Muscle layer of duodenum (tissue), 2 donors: ENCODE measurements at regions not wholly inside any gene's neighbourhood (a gene's known extent, or its start where the extent isn't known, plus 50 kb on each side); places are given as distances from the start of the nearest gene placed in this dataset.

ENCODE experiments used
- H3K27ac ChIP-seq: one replicate; pipeline ENCODE4 v1.7.0; 2013; ENCODE audit warnings: mild to moderate bottlenecking, low read length
- H3K27me3 ChIP-seq: one replicate; pipeline ENCODE4 v1.7.0; 2013; ENCODE audit warnings: low read depth, mild to moderate bottlenecking, control low read depth, low read length
- H3K36me3 ChIP-seq, 2 donors: one replicate each; pipeline ENCODE4 v1.7.0; 2013; ENCODE audit warnings: low read length in 2 of 2, control low read depth in 1 of 2, mild to moderate bottlenecking in 1 of 2; ENCODE audit not compliant: insufficient read depth in 2 of 2, control insufficient read depth in 1 of 2
- H3K4me1 ChIP-seq, 2 donors: one replicate each; pipeline ENCODE4 v1.7.0; 2013; ENCODE audit warnings: low read length in 2 of 2, mild to moderate bottlenecking in 2 of 2, control low read depth in 1 of 2, moderate library complexity in 1 of 2; ENCODE audit not compliant: insufficient read depth in 2 of 2, control insufficient read depth in 1 of 2
- H3K4me3 ChIP-seq, 2 donors: one replicate each; pipeline ENCODE4 v1.7.0; 2013; ENCODE audit warnings: low read length in 2 of 2, low read depth in 1 of 2, mild to moderate bottlenecking in 1 of 2
- H3K9me3 ChIP-seq, 2 donors: one replicate each; pipeline ENCODE4 v1.7.0; 2013; ENCODE audit warnings: low read length in 2 of 2, control low read depth in 1 of 2, mild to moderate bottlenecking in 1 of 2; ENCODE audit not compliant: control insufficient read depth in 1 of 2
- donor health status: healthy.

GRCh38 chr1:244339776-244340175 lies 111.9 kb downstream of the ADSS2 start:
- no peaks in the 10 kb centered on the region for H3K27me3 ChIP-seq
- H3K4me3 ChIP-seq = no peak overlapping the region
- no peaks in the 10 kb centered on the region for H3K36me3 ChIP-seq
- H3K27ac ChIP-seq = no peak overlapping the region
- no peaks in the 10 kb centered on the region for H3K4me1 ChIP-seq
- no peaks in the 10 kb centered on the region for H3K9me3 ChIP-seq

- H3K27ac ChIP-seq = no peak overlapping the region
- H3K4me1 ChIP-seq = no peaks in the 10 kb centered on the region
- no peaks in the 10 kb centered on the region for H3K36me3 ChIP-seq
- H3K27me3 ChIP-seq = no peaks in the 10 kb centered on the region
- no peaks in the 10 kb centered on the region for H3K9me3 ChIP-seq
- H3K4me3 ChIP-seq = no peak overlapping the region
Measured at GRCh38 chr1:244340396-244340795, 111.3 kb downstream of the ADSS2 start.

GRCh38 chr1:244341455-244342450 lies 110.0 kb downstream of the ADSS2 start:
- Histone ChIP-seq H3K4me1 (no peaks in the 10 kb centered on the region), H3K4me3 (no peak overlapping the region), H3K9me3 (no peaks in the 10 kb centered on the region), H3K27me3 (no peaks in the 10 kb centered on the region), H3K27ac (no peak overlapping the region), H3K36me3 (no peaks in the 10 kb centered on the region)

GRCh38 chr1:244344001-244344400 lies 107.7 kb downstream of the ADSS2 start:
- no peaks in the 10 kb centered on the region for H3K4me1 ChIP-seq
- no peak overlapping the region for H3K4me3 ChIP-seq
- H3K27me3 ChIP-seq = no peaks in the 10 kb centered on the region
- no peak overlapping the region for H3K27ac ChIP-seq
- no peaks in the 10 kb centered on the region for H3K9me3 ChIP-seq
- H3K36me3 ChIP-seq = no peaks in the 10 kb centered on the region

- Histone ChIP-seq H3K27ac (no peak overlapping the region), H3K9me3 (no peaks in the 10 kb centered on the region), H3K36me3 (no peaks in the 10 kb centered on the region), H3K4me3 (no peak overlapping the region), H3K27me3 (no peaks in the 10 kb centered on the region), H3K4me1 (peaks cover 0 to 4% of the 10 kb centered on the region in 2 donors)
Measured at GRCh38 chr1:244346972-244347618, 104.6 kb downstream of the ADSS2 start.

GRCh38 chr1:244347942-244348341 lies 103.8 kb downstream of the ADSS2 start:
- H3K4me1 ChIP-seq = peaks cover 0 to 4% of the 10 kb centered on the region in 2 donors
- no peaks in the 10 kb centered on the region for H3K36me3 ChIP-seq
- no peak overlapping the region for H3K4me3 ChIP-seq
- no peaks in the 10 kb centered on the region for H3K9me3 ChIP-seq
- no peaks in the 10 kb centered on the region for H3K27me3 ChIP-seq
- no peak overlapping the region for H3K27ac ChIP-seq

GRCh38 chr1:244349103-244349531 lies 102.6 kb downstream of the ADSS2 start:
- Histone ChIP-seq H3K27me3 (no peaks in the 10 kb centered on the region), H3K27ac (no peak overlapping the region), H3K9me3 (no peaks in the 10 kb centered on the region), H3K36me3 (no peaks in the 10 kb centered on the region), H3K4me3 (no peak overlapping the region), H3K4me1 (peaks cover 4 to 6% of the 10 kb centered on the region in 2 donors)

- no peak overlapping the region for H3K4me3 ChIP-seq
- H3K27ac ChIP-seq = no peak overlapping the region
Measured at GRCh38 chr1:244349581-244350001, 102.1 kb downstream of the ADSS2 start.

GRCh38 chr1:244350027-244350426 lies 101.7 kb downstream of the ADSS2 start:
- Histone ChIP-seq H3K27me3 (no peaks in the 10 kb centered on the region), H3K4me1 (peaks cover 4 to 6% of the 10 kb centered on the region in 2 donors), H3K9me3 (no peaks in the 10 kb centered on the region), H3K36me3 (no peaks in the 10 kb centered on the region), H3K27ac (no peak overlapping the region), H3K4me3 (no peak overlapping the region)

More at GRCh38 chr1:244349581-244350001, 102.1 kb downstream of the ADSS2 start:
- Histone ChIP-seq H3K4me1 (peaks cover 4 to 6% of the 10 kb centered on the region in 2 donors), H3K36me3 (no peaks in the 10 kb centered on the region), H3K27me3 (no peaks in the 10 kb centered on the region), H3K9me3 (no peaks in the 10 kb centered on the region)

- H3K27ac ChIP-seq = no peak overlapping the region
- no peaks in the 10 kb centered on the region for H3K27me3 ChIP-seq
- no peaks in the 10 kb centered on the region for H3K36me3 ChIP-seq
- H3K9me3 ChIP-seq = no peaks in the 10 kb centered on the region
- no peak overlapping the region for H3K4me3 ChIP-seq
- peaks cover 4 to 6% of the 10 kb centered on the region in 2 donors for H3K4me1 ChIP-seq
Measured at GRCh38 chr1:244352156-244352830, 99.4 kb downstream of the ADSS2 start.

- H3K4me1 ChIP-seq = peaks cover 4 to 6% of the 10 kb centered on the region in 2 donors
- H3K36me3 ChIP-seq = no peaks in the 10 kb centered on the region
- H3K9me3 ChIP-seq = no peaks in the 10 kb centered on the region
- H3K4me3 ChIP-seq = no peak overlapping the region
- peak overlapping the region; percentile 58 for H3K27ac ChIP-seq
- H3K27me3 ChIP-seq = no peaks in the 10 kb centered on the region
Measured at GRCh38 chr1:244353551-244354091, 98.1 kb downstream of the ADSS2 start.
